ENCODE measurements at regions not wholly inside any gene's neighbourhood (a gene's known extent, or its start where the extent isn't known, plus 50 kb on each side); places are given as distances from the start of the nearest gene placed in this dataset.

- TF ChIP-seq, protein P1, sequence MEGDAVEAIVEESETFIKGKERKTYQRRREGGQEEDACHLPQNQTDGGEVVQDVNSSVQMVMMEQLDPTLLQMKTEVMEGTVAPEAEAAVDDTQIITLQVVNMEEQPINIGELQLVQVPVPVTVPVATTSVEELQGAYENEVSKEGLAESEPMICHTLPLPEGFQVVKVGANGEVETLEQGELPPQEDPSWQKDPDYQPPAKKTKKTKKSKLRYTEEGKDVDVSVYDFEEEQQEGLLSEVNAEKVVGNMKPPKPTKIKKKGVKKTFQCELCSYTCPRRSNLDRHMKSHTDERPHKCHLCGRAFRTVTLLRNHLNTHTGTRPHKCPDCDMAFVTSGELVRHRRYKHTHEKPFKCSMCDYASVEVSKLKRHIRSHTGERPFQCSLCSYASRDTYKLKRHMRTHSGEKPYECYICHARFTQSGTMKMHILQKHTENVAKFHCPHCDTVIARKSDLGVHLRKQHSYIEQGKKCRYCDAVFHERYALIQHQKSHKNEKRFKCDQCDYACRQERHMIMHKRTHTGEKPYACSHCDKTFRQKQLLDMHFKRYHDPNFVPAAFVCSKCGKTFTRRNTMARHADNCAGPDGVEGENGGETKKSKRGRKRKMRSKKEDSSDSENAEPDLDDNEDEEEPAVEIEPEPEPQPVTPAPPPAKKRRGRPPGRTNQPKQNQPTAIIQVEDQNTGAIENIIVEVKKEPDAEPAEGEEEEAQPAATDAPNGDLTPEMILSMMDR (IDR thresholded peaks at IDR 0.05), result no peak
- no peak for TF ChIP-seq ZFX (IDR thresholded peaks at IDR 0.05; ENCODE audit: borderline replicate concordance)
Observed at GRCh38 chr16:52613508-52613907, 66.6 kb upstream of the TOX3 start.
